ENCODE measurements at regions not wholly inside any gene's neighbourhood (a gene's known extent, or its start where the extent isn't known, plus 50 kb on each side); places are given as distances from the start of the nearest gene placed in this dataset.

DNA sequence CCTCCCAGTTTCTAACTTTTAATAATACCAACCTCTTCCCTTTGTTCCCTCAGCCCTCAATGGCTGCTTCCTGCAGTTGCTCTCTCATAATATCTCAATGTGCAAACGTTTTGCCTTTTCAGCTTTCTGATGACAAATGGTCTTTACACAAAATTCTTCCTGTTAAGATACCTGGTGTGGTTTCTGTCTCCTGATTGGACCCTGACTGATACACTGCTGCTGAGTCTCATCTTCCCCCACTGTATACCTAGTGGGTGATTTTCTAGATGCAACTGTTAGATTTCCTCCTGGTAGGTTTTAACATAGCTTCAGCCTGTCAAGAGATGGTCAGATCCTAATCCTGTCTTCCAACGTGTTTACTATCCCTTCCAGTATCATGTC is 147.9 kb upstream of the TOP1 start:
- no peak overlapping the region for H3K9ac ChIP-seq (ENCODE audit: insufficient read depth in 1 of 2, low read depth in 2 of 2, low read length in 2 of 2)
- H4K20me1 ChIP-seq (replicated peaks; ENCODE audit: control insufficient read depth, insufficient read depth, low read length), result no peaks in the 10 kb centered on the region
- FAIRE-seq (no peak), ATAC-seq (no peak), DNase-seq (ENCODE audit: extremely low read depth in 1 of 4, low spot score in 3 of 4) (no peak)
- no peaks in the 10 kb centered on the region for H3K9me1 ChIP-seq (ENCODE audit: control insufficient read depth, insufficient read depth, low read length)
- no peak overlapping the region for H2AFZ ChIP-seq (ENCODE audit: low read depth, low read length)
- H3K27me3 ChIP-seq (ENCODE audit: control insufficient read depth in 2 of 2, insufficient read depth in 2 of 2, low read length in 2 of 2), result 0 out of 5 replicates have a peak, but pooled peaks cover 0 to 4% of the 10 kb centered on the region in 2 experiments
- H3K27ac ChIP-seq (ENCODE audit: extremely low read depth, low read depth, low read length), result no peak overlapping the region
- no peaks in the 10 kb centered on the region for H3K36me3 ChIP-seq (ENCODE audit: control insufficient read depth, insufficient read depth, low read length)
- in situ Hi-C loops (cut with MboI), result no loop called here
- ChIA-PET CTCF (ENCODE audit: low intra/inter-chr PET ratio) (no interaction called here), POLR2A (interaction anchor here (0.7 kb wide), 1 partner anchor 16 kb away, joined by 3 read pairs; no protein-coding TSS in a partner anchor)
- no peaks in the 10 kb centered on the region for H3K9me3 ChIP-seq (replicated peaks; ENCODE audit: control insufficient read depth, insufficient read depth, low read depth, low read length)
- WGBS (ENCODE audit: insufficient coverage, low coverage, missing lambda C conversion rate), result 0% methylated on average over 2 of the region's 2 CpGs
- no peak overlapping the region for H3K4me3 ChIP-seq
- TF ChIP-seq ZNF584 (CRISPR knock-in tag; IDR thresholded peaks at IDR 0.05; ENCODE audit: low read depth) (no peak), CHD2 (IDR thresholded peaks at IDR 0.05; ENCODE audit: low read depth, low read length) (no peak), SMARCB1 (IDR thresholded peaks at IDR 0.05; ENCODE audit: insufficient read length, low read depth) (no peak), TCF7 (IDR thresholded peaks at IDR 0.05; ENCODE audit: borderline replicate concordance) (no peak), RBFOX2 (IDR thresholded peaks at IDR 0.05; ENCODE audit: low read depth, low read length) (no peak), PRMT5 (CRISPR knock-in tag; IDR thresholded peaks at IDR 0.05) (no peak), KDM2B (CRISPR knock-in tag; IDR thresholded peaks at IDR 0.05) (no peak), GATA2 (CRISPR knock-in tag; IDR thresholded peaks at IDR 0.05) (no peak), ZNF583 (CRISPR knock-in tag; IDR thresholded peaks at IDR 0.05) (no peak), ZNF232 (CRISPR knock-in tag; IDR thresholded peaks at IDR 0.05) (no peak), TCF3 (CRISPR knock-in tag; IDR thresholded peaks at IDR 0.05) (no peak), FOXA1 (IDR thresholded peaks at IDR 0.05; ENCODE audit: borderline replicate concordance) (no peak)
- TF ChIP-seq, protein P1, sequence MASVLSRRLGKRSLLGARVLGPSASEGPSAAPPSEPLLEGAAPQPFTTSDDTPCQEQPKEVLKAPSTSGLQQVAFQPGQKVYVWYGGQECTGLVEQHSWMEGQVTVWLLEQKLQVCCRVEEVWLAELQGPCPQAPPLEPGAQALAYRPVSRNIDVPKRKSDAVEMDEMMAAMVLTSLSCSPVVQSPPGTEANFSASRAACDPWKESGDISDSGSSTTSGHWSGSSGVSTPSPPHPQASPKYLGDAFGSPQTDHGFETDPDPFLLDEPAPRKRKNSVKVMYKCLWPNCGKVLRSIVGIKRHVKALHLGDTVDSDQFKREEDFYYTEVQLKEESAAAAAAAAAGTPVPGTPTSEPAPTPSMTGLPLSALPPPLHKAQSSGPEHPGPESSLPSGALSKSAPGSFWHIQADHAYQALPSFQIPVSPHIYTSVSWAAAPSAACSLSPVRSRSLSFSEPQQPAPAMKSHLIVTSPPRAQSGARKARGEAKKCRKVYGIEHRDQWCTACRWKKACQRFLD (CRISPR knock-in tag; IDR thresholded peaks at IDR 0.05), result no peak
- TF ChIP-seq, protein P2, sequence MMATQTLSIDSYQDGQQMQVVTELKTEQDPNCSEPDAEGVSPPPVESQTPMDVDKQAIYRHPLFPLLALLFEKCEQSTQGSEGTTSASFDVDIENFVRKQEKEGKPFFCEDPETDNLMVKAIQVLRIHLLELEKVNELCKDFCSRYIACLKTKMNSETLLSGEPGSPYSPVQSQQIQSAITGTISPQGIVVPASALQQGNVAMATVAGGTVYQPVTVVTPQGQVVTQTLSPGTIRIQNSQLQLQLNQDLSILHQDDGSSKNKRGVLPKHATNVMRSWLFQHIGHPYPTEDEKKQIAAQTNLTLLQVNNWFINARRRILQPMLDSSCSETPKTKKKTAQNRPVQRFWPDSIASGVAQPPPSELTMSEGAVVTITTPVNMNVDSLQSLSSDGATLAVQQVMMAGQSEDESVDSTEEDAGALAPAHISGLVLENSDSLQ (IDR thresholded peaks at IDR 0.05), result no peak
- TF ChIP-seq, protein P3, sequence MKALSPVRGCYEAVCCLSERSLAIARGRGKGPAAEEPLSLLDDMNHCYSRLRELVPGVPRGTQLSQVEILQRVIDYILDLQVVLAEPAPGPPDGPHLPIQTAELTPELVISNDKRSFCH (CRISPR knock-in tag; IDR thresholded peaks at IDR 0.05), result no peak
- TF ChIP-seq, protein P3 (tag; IDR thresholded peaks at IDR 0.05), result no peak
- TF ChIP-seq, protein P4, sequence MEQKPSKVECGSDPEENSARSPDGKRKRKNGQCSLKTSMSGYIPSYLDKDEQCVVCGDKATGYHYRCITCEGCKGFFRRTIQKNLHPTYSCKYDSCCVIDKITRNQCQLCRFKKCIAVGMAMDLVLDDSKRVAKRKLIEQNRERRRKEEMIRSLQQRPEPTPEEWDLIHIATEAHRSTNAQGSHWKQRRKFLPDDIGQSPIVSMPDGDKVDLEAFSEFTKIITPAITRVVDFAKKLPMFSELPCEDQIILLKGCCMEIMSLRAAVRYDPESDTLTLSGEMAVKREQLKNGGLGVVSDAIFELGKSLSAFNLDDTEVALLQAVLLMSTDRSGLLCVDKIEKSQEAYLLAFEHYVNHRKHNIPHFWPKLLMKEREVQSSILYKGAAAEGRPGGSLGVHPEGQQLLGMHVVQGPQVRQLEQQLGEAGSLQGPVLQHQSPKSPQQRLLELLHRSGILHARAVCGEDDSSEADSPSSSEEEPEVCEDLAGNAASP (IDR thresholded peaks at IDR 0.05), result no peak
- TF ChIP-seq, protein P5, sequence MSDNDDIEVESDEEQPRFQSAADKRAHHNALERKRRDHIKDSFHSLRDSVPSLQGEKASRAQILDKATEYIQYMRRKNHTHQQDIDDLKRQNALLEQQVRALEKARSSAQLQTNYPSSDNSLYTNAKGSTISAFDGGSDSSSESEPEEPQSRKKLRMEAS (CRISPR knock-in tag; IDR thresholded peaks at IDR 0.05), result no peak
- TF ChIP-seq, protein P6, sequence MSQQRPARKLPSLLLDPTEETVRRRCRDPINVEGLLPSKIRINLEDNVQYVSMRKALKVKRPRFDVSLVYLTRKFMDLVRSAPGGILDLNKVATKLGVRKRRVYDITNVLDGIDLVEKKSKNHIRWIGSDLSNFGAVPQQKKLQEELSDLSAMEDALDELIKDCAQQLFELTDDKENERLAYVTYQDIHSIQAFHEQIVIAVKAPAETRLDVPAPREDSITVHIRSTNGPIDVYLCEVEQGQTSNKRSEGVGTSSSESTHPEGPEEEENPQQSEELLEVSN (IDR thresholded peaks at IDR 0.05; ENCODE audit: borderline replicate concordance in 1 of 2, extremely low read depth in 1 of 2, insufficient read depth in 1 of 2, insufficient read length in 1 of 2, low read depth in 1 of 2, low read length in 1 of 2, poor library complexity in 1 of 2, severe bottlenecking in 1 of 2), result no peak
- no peaks in the 10 kb centered on the region for H3K79me2 ChIP-seq (ENCODE audit: control insufficient read depth, insufficient read depth, low read length)
- H3K4me1 ChIP-seq (replicated peaks in 1 of 2; ENCODE audit: control insufficient read depth in 2 of 2, insufficient read depth in 2 of 2, low read length in 2 of 2), result no peaks in the 10 kb centered on the region
- no TSS peak for BruUV-seq (replicated peaks)
- intact Hi-C loops (cut with micrococcal nuclease), result no loop called here
- no peak overlapping the region for H3K4me2 ChIP-seq (ENCODE audit: insufficient read depth, low read length)

Measured in K562 (cell line).